Progenitor cell of endocrine pancreas (in vitro differentiated cells): ENCODE measurements at regions not wholly inside any gene's neighbourhood (a gene's known extent, or its start where the extent isn't known, plus 50 kb on each side); places are given as distances from the start of the nearest gene placed in this dataset.
A peak's percentile ranks its signal among the peaks of the same experiment; 100 is the strongest.

Experiments used
- DNase-seq: peaks from one replicate; pipeline ENCODE4 v3.0.0; 2021; ENCODE audit warnings: low spot score; ENCODE audit not compliant: unreplicated experiment
- H3K27ac Mint-ChIP-seq: 2 replicates; pipeline ENCODE4 v1.8.0; 2021; ENCODE audit warnings: mild to moderate bottlenecking, moderate library complexity, mixed read lengths
- H3K27me3 Mint-ChIP-seq: 2 replicates; pipeline ENCODE4 v1.8.0; 2021; ENCODE audit warnings: mixed read lengths
- H3K36me3 Mint-ChIP-seq: 2 replicates; pipeline ENCODE4 v1.8.0; 2022; ENCODE audit warnings: mixed read lengths; ENCODE audit not compliant: insufficient read depth
- H3K4me1 Mint-ChIP-seq: 2 replicates; pipeline ENCODE4 v1.8.0; 2021; ENCODE audit warnings: low read depth, mixed read lengths
- H3K4me3 Mint-ChIP-seq: 2 replicates; pipeline ENCODE4 v1.8.0; 2021; ENCODE audit warnings: low read depth, mild to moderate bottlenecking, moderate library complexity, mixed read lengths
- H3K9me3 Mint-ChIP-seq: 2 replicates; pipeline ENCODE4 v1.8.0; 2021; ENCODE audit warnings: low read depth, mixed read lengths
- TF ChIP-seq, protein P1 (sequence below): fragments of 200-600 bp; sonication (generic); IDR thresholded peaks from one replicate; pipeline ENCODE4 v1.5.0; 2021; ENCODE audit warnings: antibody characterized with exemption, mild to moderate bottlenecking; ENCODE audit not compliant: unreplicated experiment

DNA sequence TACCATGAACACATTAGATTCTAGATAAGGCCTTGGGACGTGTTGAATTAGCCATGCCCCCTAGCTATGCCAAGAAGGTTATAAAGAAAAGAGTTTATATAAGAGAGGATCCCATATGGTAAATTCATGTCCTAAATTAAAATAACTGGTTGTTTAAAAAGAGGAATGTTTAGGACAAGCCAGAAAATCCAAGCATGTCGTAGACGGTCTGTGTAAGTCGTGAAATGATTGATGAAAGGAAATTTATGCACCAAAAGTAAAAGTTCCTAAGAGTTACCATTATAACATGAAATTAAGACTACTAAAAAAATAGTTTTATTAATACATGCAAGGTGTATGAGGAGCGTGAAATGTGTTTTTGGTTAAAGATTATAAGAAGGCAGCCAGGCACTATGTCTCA lies 624.9 kb downstream of the ARL4A start:
- H3K27me3 Mint-ChIP-seq = no peaks in the 10 kb centered on the region

DNA sequence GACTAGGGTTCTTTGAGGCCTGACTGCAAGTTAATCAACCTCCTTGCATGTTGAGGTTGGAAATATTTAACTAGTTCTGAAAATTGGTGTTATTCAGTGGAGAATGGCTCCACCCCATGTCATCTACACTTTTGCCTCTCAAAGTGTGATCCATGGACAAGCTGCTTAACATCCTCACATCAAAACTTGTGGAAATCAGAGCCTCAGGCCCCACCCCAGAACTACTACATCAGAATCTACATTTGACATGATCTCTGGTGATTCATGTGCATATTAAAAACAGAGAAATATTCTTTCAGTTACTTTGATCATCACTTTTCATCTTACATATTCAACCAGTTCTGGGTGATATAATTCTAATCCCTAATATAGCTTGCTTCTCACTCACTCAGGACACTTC lies 632.9 kb downstream of the ARL4A start:
- DNase-seq = no peak
- TF ChIP-seq, protein P1, sequence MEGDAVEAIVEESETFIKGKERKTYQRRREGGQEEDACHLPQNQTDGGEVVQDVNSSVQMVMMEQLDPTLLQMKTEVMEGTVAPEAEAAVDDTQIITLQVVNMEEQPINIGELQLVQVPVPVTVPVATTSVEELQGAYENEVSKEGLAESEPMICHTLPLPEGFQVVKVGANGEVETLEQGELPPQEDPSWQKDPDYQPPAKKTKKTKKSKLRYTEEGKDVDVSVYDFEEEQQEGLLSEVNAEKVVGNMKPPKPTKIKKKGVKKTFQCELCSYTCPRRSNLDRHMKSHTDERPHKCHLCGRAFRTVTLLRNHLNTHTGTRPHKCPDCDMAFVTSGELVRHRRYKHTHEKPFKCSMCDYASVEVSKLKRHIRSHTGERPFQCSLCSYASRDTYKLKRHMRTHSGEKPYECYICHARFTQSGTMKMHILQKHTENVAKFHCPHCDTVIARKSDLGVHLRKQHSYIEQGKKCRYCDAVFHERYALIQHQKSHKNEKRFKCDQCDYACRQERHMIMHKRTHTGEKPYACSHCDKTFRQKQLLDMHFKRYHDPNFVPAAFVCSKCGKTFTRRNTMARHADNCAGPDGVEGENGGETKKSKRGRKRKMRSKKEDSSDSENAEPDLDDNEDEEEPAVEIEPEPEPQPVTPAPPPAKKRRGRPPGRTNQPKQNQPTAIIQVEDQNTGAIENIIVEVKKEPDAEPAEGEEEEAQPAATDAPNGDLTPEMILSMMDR = no peak
- Mint-ChIP-seq H3K36me3 (no peaks in the 10 kb centered on the region), H3K4me3 (no peak overlapping the region), H3K4me1 (peaks cover 8% of the 10 kb centered on the region), H3K27me3 (no peaks in the 10 kb centered on the region), H3K9me3 (peaks cover under 1% of the 10 kb centered on the region), H3K27ac (no peak overlapping the region)

More for the DNA sequence above, 624.9 kb downstream of the ARL4A start:
- TF ChIP-seq, protein P1 = no peak
- no peak for DNase-seq
- Mint-ChIP-seq H3K4me1 (no peaks in the 10 kb centered on the region), H3K4me3 (no peak overlapping the region), H3K27ac (no peak overlapping the region), H3K9me3 (peaks cover 28% of the 10 kb centered on the region), H3K36me3 (peaks cover 10% of the 10 kb centered on the region)

DNA sequence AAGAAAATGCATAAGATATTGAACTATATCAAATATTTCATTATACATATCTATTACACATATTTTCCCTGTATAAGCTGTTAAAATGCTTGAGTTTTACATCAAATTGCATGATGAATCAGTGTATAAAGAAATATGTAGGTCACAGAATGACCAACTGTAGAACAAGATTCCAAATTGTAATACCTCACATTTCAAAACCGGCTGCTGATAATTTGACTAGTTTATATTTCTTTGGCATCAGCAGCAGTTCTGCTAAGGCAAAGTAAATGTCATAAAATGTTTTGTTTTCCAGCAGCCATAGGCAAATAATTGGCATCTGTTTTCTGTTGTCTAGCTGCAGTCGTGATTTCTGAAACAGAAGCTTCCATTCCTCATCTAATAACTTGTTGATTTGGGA lies 633.9 kb downstream of the ARL4A start:
- no peak for DNase-seq
- Mint-ChIP-seq H3K4me3 (no peak overlapping the region), H3K9me3 (peaks cover 6% of the 10 kb centered on the region)

DNA sequence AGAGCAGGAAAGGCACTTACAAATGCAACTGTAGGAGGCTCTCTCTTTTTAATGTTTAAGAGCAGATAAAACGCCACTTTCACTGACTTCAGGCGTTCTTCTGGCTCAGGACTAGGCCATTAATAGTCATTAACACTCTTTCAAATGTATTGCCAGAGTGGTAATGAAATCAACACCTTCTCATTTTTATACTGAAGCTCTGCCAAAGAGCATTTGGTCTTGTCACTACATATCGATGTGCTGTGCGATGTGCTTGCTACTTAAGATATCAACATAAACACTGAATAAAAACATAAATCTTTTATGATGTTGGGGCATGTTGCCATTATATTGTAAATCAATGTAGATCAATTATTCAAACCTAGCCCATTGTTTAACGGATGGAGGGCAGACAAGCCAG lies 634.7 kb downstream of the ARL4A start:
- H3K27ac Mint-ChIP-seq = peak overlapping the region; percentile 10
- H3K4me1 Mint-ChIP-seq = peaks cover 8% of the 10 kb centered on the region
- TF ChIP-seq, protein P1 = no peak
- no peak overlapping the region for H3K4me3 Mint-ChIP-seq
- peaks cover 14% of the 10 kb centered on the region for H3K9me3 Mint-ChIP-seq
- no peaks in the 10 kb centered on the region for H3K36me3 Mint-ChIP-seq
- no peaks in the 10 kb centered on the region for H3K27me3 Mint-ChIP-seq
- no peak for DNase-seq

More for the DNA sequence above, 633.9 kb downstream of the ARL4A start:
- Mint-ChIP-seq H3K4me1 (peaks cover 8% of the 10 kb centered on the region), H3K27me3 (no peaks in the 10 kb centered on the region), H3K27ac (no peak overlapping the region), H3K36me3 (no peaks in the 10 kb centered on the region)
- TF ChIP-seq, protein P1 = no peak

DNA sequence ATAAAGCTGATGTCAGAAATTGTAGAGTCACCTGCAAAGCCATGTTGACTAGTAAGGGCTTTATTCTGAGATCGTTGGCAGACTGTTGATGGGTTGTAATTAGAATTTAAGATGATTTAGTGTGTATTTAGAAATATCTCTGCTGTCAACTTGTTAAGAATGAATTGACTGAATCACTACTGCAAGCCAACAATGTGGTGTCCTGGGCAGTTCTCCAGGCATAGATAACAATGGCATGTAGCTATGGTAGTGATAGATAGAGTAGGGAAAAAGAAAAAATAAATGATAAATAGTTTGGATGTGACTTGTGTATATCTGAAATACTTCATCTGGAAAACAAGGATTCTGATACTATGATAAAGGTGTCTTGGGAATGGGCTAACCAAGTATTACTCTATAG lies 640.2 kb downstream of the ARL4A start:
- H3K27me3 Mint-ChIP-seq = no peaks in the 10 kb centered on the region
- no peak overlapping the region for H3K4me3 Mint-ChIP-seq
- H3K36me3 Mint-ChIP-seq = peaks cover 2% of the 10 kb centered on the region
- no peak overlapping the region for H3K27ac Mint-ChIP-seq
- TF ChIP-seq, protein P1 = no peak
- DNase-seq = no peak
- H3K4me1 Mint-ChIP-seq = peaks cover 8% of the 10 kb centered on the region
- peaks cover 17% of the 10 kb centered on the region for H3K9me3 Mint-ChIP-seq
